ENCODE measurements at regions not wholly inside any gene's neighbourhood (a gene's known extent, or its start where the extent isn't known, plus 50 kb on each side); places are given as distances from the start of the nearest gene placed in this dataset.
A peak's percentile ranks its signal among the peaks of the same experiment; 100 is the strongest.

DNA sequence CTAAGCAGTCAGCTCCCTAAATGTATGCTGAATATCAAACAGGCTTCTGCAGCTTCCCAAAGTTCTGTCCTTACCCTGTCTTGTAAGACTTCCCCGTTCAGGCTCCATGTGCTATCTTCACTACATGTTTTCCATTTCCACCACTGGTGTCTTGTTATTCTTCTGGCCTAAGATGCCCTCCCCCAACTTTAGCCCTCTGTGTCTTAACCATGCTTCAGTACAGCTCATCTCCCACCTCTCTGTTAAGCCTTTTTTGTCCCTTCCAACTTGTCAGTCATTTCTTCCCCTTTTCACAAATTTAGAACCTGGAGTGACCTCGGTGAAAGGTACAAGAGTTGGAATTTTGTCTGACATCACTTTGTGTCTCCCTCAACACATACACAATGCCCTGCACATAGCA is 151.7 kb upstream of the TBL1XR1 start:
- peak overlapping the region; percentile 78 for H3K4me2 ChIP-seq (ENCODE audit: low read length)

DNA sequence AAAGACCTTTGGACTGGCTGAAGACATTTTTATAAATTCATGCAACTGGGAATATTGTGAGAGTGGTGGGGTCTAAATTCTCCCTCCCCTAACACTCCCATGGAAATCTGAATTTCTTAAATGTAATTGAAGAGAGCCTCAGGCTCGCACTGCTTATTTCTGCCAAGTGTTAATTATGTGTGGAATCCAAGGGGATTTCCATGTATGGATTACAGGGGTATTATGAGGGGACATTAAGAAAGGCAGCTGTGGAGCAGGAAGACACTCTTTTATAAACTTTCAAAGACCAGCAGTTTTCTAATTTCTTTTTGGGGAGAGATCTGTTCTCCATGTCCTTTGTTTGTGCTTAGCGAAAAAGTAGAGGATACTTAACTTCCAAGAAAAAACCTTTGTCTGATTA is 152.1 kb upstream of the TBL1XR1 start:
- peaks cover 86% of the 10 kb centered on the region for H3K4me1 ChIP-seq (ENCODE audit: control insufficient read depth, low read length)
- H3K4me3 ChIP-seq (ENCODE audit: low read length) = no peak overlapping the region

More for the DNA sequence above, 151.7 kb upstream of the TBL1XR1 start:
- peaks cover 86% of the 10 kb centered on the region for H3K4me1 ChIP-seq (ENCODE audit: control insufficient read depth, low read length)
- H3K9me2 ChIP-seq (replicated peaks; ENCODE audit: control insufficient read depth, low read length) = no peaks in the 10 kb centered on the region
- TF ChIP-seq EZH2phosphoT487 (IDR thresholded peaks at IDR 0.05; ENCODE audit: borderline replicate concordance, low read length) = no peak
- TF ChIP-seq, protein P1, sequence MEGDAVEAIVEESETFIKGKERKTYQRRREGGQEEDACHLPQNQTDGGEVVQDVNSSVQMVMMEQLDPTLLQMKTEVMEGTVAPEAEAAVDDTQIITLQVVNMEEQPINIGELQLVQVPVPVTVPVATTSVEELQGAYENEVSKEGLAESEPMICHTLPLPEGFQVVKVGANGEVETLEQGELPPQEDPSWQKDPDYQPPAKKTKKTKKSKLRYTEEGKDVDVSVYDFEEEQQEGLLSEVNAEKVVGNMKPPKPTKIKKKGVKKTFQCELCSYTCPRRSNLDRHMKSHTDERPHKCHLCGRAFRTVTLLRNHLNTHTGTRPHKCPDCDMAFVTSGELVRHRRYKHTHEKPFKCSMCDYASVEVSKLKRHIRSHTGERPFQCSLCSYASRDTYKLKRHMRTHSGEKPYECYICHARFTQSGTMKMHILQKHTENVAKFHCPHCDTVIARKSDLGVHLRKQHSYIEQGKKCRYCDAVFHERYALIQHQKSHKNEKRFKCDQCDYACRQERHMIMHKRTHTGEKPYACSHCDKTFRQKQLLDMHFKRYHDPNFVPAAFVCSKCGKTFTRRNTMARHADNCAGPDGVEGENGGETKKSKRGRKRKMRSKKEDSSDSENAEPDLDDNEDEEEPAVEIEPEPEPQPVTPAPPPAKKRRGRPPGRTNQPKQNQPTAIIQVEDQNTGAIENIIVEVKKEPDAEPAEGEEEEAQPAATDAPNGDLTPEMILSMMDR (IDR thresholded peaks at IDR 0.05; ENCODE audit: low read depth, low read length, poor library complexity, severe bottlenecking) = no peak
- H3F3A ChIP-seq (ENCODE audit: control insufficient read depth, insufficient read depth) = peaks cover 15% of the 10 kb centered on the region
- H3K9me3 ChIP-seq (ENCODE audit: control insufficient read depth, insufficient read depth, low read length) = no peaks in the 10 kb centered on the region
- H4K20me1 ChIP-seq (ENCODE audit: control insufficient read depth, insufficient read depth, low read depth, low read length) = no peaks in the 10 kb centered on the region
- H3K36me3 ChIP-seq (ENCODE audit: control insufficient read depth, low read length) = no peaks in the 10 kb centered on the region
- no peak overlapping the region for H3K27ac ChIP-seq (ENCODE audit: low read depth, low read length)
- no peak overlapping the region for H3K4me3 ChIP-seq (ENCODE audit: low read length)
- no peaks in the 10 kb centered on the region for H3K79me2 ChIP-seq (ENCODE audit: control insufficient read depth, low read length)
- no peaks in the 10 kb centered on the region for H3K27me3 ChIP-seq (ENCODE audit: control insufficient read depth, low read length)

DNA sequence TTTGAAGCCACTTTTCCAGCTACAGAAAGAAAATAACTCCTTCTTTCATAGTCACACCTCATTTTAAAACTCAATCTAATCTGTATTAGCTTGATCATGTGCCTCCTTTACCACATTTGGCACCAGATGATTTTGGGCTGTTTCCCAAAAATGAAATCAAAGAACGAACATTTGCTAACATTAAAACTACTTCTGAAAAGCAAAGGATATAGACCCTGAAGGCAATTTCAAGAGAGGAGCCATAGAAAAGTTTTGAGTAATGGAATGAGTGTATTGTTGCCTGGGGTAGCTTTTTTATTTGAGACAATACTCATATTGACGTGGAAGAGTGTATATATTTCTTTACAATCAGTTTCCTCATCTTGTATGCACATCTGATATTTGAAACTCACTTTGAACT is 152.8 kb upstream of the TBL1XR1 start:
- no peak for TF ChIP-seq EZH2phosphoT487 (IDR thresholded peaks at IDR 0.05; ENCODE audit: borderline replicate concordance, low read length)
- TF ChIP-seq, protein P1 (IDR thresholded peaks at IDR 0.05; ENCODE audit: low read depth, low read length, poor library complexity, severe bottlenecking) = no peak
- Histone ChIP-seq H3K4me2 (ENCODE audit: low read length) (peak overlapping the region; percentile 78), H3F3A (ENCODE audit: control insufficient read depth, insufficient read depth) (peaks cover 15% of the 10 kb centered on the region), H3K36me3 (ENCODE audit: control insufficient read depth, low read length) (no peaks in the 10 kb centered on the region), H3K79me2 (ENCODE audit: control insufficient read depth, low read length) (no peaks in the 10 kb centered on the region), H4K20me1 (ENCODE audit: control insufficient read depth, insufficient read depth, low read depth, low read length) (no peaks in the 10 kb centered on the region), H3K27me3 (ENCODE audit: control insufficient read depth, low read length) (no peaks in the 10 kb centered on the region), H3K9me3 (ENCODE audit: control insufficient read depth, insufficient read depth, low read length) (no peaks in the 10 kb centered on the region), H3K4me3 (ENCODE audit: low read length) (peak overlapping the region; percentile 13), H3K4me1 (ENCODE audit: control insufficient read depth, low read length) (peaks cover 84% of the 10 kb centered on the region), H3K27ac (ENCODE audit: low read depth, low read length) (peak overlapping the region; percentile 83), H3K9me2 (replicated peaks; ENCODE audit: control insufficient read depth, low read length) (no peaks in the 10 kb centered on the region)

More for the DNA sequence above, 152.1 kb upstream of the TBL1XR1 start:
- no peaks in the 10 kb centered on the region for H3K36me3 ChIP-seq (ENCODE audit: control insufficient read depth, low read length)
- no peaks in the 10 kb centered on the region for H3K79me2 ChIP-seq (ENCODE audit: control insufficient read depth, low read length)
- H3K4me2 ChIP-seq (ENCODE audit: low read length) = peak overlapping the region; percentile 78
- no peaks in the 10 kb centered on the region for H4K20me1 ChIP-seq (ENCODE audit: control insufficient read depth, insufficient read depth, low read depth, low read length)
- no peak overlapping the region for H3K27ac ChIP-seq (ENCODE audit: low read depth, low read length)
- peaks cover 15% of the 10 kb centered on the region for H3F3A ChIP-seq (ENCODE audit: control insufficient read depth, insufficient read depth)
- H3K9me2 ChIP-seq (replicated peaks; ENCODE audit: control insufficient read depth, low read length) = no peaks in the 10 kb centered on the region
- TF ChIP-seq EZH2phosphoT487 (IDR thresholded peaks at IDR 0.05; ENCODE audit: borderline replicate concordance, low read length) = no peak
- TF ChIP-seq, protein P1 (IDR thresholded peaks at IDR 0.05; ENCODE audit: low read depth, low read length, poor library complexity, severe bottlenecking) = no peak
- H3K9me3 ChIP-seq (ENCODE audit: control insufficient read depth, insufficient read depth, low read length) = no peaks in the 10 kb centered on the region
- H3K27me3 ChIP-seq (ENCODE audit: control insufficient read depth, low read length) = no peaks in the 10 kb centered on the region
